Trophoblast cell (in vitro differentiated cells and primary cell): ENCODE measurements at regions not wholly inside any gene's neighbourhood (a gene's known extent, or its start where the extent isn't known, plus 50 kb on each side); places are given as distances from the start of the nearest gene placed in this dataset.
"Not testable (repeated sequence)": the region's sequence is repeated elsewhere in the genome, so short reads cannot be mapped to it uniquely, and the experiment has no call there.

Experiments used
- DNase-seq, 2 donors: peaks; one replicate each; pipeline ENCODE4 v3.0.0-alpha.2; 2016
- H2AFZ ChIP-seq: 2 replicates; pipeline ENCODE4 v1.6.1; 2013; ENCODE audit warnings: low read length, moderate library complexity, mild to moderate bottlenecking; ENCODE audit not compliant: insufficient read depth, poor library complexity
- H2AK5ac ChIP-seq: 2 replicates; pipeline ENCODE4 v1.6.1; 2013; ENCODE audit warnings: mild to moderate bottlenecking, low read length
- H2BK120ac ChIP-seq: 2 replicates; pipeline ENCODE4 v1.6.1; 2013; ENCODE audit warnings: low read length, mild to moderate bottlenecking, moderate library complexity; ENCODE audit not compliant: insufficient read depth, poor library complexity
- H2BK12ac ChIP-seq: 2 replicates; pipeline ENCODE4 v1.6.1; 2013; ENCODE audit warnings: mild to moderate bottlenecking, low read length, moderate library complexity
- H2BK5ac ChIP-seq: 2 replicates; pipeline ENCODE4 v1.6.1; 2013; ENCODE audit warnings: low read length, low read depth, moderate library complexity, mild to moderate bottlenecking; ENCODE audit not compliant: poor library complexity
- H3K14ac ChIP-seq: 2 replicates; pipeline ENCODE4 v1.6.1; 2013; ENCODE audit warnings: mild to moderate bottlenecking, low read length
- H3K18ac ChIP-seq: 2 replicates; pipeline ENCODE4 v1.6.1; 2013; ENCODE audit warnings: mild to moderate bottlenecking, low read length
- H3K23ac ChIP-seq: 2 replicates; pipeline ENCODE4 v1.6.1; 2013; ENCODE audit warnings: low read length
- H3K27ac ChIP-seq: 2 replicates; pipeline ENCODE4 v1.5.1; 2013; ENCODE audit warnings: low read depth, mild to moderate bottlenecking, inconsistent platforms, low read length, moderate library complexity
- H3K27me3 ChIP-seq: 2 replicates; pipeline ENCODE4 v1.6.1; 2013; ENCODE audit warnings: inconsistent platforms, mild to moderate bottlenecking, low read length, moderate library complexity; ENCODE audit not compliant: insufficient read depth
- H3K36me3 ChIP-seq, 2 experiments: 1 replicate in 1 of 2; 2 replicates in 1 of 2; pipeline ENCODE4 v1.6.1; 2013; ENCODE audit warnings: low read length in 2 of 2, mild to moderate bottlenecking in 2 of 2, moderate library complexity in 1 of 2; ENCODE audit not compliant: insufficient read depth in 2 of 2, control insufficient read depth in 1 of 2
- H3K4ac ChIP-seq: 2 replicates; pipeline ENCODE4 v1.6.1; 2013; ENCODE audit warnings: low read depth, mild to moderate bottlenecking, low read length, moderate library complexity
- H3K4me1 ChIP-seq, 2 experiments: 1 replicate in 1 of 2; 2 replicates in 1 of 2; pipeline ENCODE4 v1.6.1; 2013; ENCODE audit warnings: low read length in 2 of 2, mild to moderate bottlenecking in 2 of 2, moderate library complexity in 1 of 2; ENCODE audit not compliant: insufficient read depth in 2 of 2, control insufficient read depth in 1 of 2
- H3K4me2 ChIP-seq: 2 replicates; pipeline ENCODE4 v1.6.1; 2013; ENCODE audit warnings: inconsistent platforms, mild to moderate bottlenecking, low read length, moderate library complexity
- H3K4me3 ChIP-seq: 2 replicates; pipeline ENCODE4 v1.5.1; 2013; ENCODE audit warnings: mild to moderate bottlenecking, low read depth, low read length, inconsistent platforms
- H3K79me1 ChIP-seq: one replicate; pipeline ENCODE4 v1.6.1; 2013; ENCODE audit warnings: low read length
- H3K79me2 ChIP-seq: 2 replicates; pipeline ENCODE4 v1.6.1; 2013; ENCODE audit warnings: low read length, mild to moderate bottlenecking; ENCODE audit not compliant: control insufficient read depth, insufficient read depth, poor library complexity
- H3K9ac ChIP-seq: 2 replicates; pipeline ENCODE4 v1.6.1; 2013; ENCODE audit warnings: mild to moderate bottlenecking, low read length
- H3K9me3 ChIP-seq: 2 replicates; pipeline ENCODE4 v1.6.1; 2013; ENCODE audit warnings: low read depth, mild to moderate bottlenecking, control low read depth, inconsistent platforms, low read length; ENCODE audit not compliant: insufficient read depth
- H4K12ac ChIP-seq: 2 replicates; pipeline ENCODE4 v1.6.1; 2013; ENCODE audit warnings: low read depth, mild to moderate bottlenecking, low read length, moderate library complexity
- H4K8ac ChIP-seq: 2 replicates; pipeline ENCODE4 v1.6.1; 2013; ENCODE audit warnings: low read depth, mild to moderate bottlenecking, low read length, moderate library complexity
- H4K91ac ChIP-seq: one replicate; pipeline ENCODE4 v1.6.1; 2013; ENCODE audit warnings: low read depth, mild to moderate bottlenecking, low read length, moderate library complexity
- whole genome bisulfite sequencing: extraction: QIAGEN DNeasy Blood & Tissue Kit; methylation state at CpG from one replicate; pipeline ENCODE4 v1.1.7; 2013; ENCODE audit warnings: missing lambda C conversion rate; ENCODE audit not compliant: insufficient read length, insufficient coverage; ENCODE audit errors: extremely low coverage; 5-methylcytosine and 5-hydroxymethylcytosine counted together

DNA sequence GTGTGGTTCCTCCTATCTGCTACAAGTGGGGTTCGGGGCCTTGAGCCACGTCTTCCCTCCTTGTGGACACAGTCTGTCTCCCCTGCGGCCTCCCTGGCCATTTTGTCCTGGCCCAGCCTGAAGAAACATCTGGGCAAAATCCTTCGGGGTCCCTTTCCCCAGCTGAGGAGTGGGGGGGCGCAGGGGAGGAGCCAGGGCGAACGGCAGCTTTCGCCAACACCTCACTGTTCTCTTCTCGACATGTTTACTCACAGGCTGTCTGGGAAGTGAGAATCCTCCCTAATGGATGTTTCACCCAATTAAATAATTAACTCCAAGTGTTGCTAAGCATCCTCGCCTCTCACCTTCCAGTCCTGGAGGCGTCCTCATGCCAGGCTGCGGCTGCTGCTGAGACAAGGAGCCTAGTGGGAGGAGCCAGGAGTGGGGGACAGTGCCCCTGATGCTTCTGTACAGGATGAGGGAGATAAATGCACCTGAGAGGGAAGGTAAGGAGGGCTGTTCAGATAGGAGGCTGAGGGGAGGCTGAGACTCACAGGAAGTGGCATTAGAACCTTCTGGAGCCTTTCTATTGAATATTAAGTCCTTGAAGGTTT is 72.4 kb upstream of the PLGLB1 start:
- not testable (repeated sequence) for H4K91ac ChIP-seq
- WGBS, result no CpG with 5 or more reads among the region's 12 CpGs

DNA sequence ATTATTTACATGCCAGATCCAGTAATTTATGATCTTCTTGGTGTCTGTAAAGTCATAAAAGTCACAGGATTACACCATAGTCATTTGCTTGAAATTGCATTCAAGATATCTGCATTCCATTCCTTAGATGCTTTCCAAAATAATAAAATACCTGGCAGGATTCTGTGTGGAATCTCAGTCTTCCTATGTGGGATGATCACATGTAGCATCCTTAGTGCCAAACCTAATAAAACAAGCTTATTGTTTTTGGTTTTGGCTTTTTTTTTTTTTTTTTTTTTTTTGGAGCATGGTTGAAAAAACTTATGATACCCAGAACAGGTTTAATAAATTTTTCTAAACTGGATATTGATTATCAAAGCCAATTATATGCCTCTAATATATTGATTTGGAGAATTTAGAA is 74.2 kb upstream of the PLGLB1 start:
- not testable (repeated sequence) for H3K4ac ChIP-seq, H3K9ac ChIP-seq, H2BK5ac ChIP-seq, H3K79me2 ChIP-seq, H3K9me3 ChIP-seq, H3K23ac ChIP-seq, H4K8ac ChIP-seq, H2BK12ac ChIP-seq, H2BK120ac ChIP-seq, H3K14ac ChIP-seq, H4K91ac ChIP-seq, H3K18ac ChIP-seq, H3K27me3 ChIP-seq, H3K36me3 ChIP-seq, H3K4me2 ChIP-seq, H3K4me1 ChIP-seq, H3K27ac ChIP-seq, H4K12ac ChIP-seq, H2AFZ ChIP-seq, H2AK5ac ChIP-seq, H3K4me3 ChIP-seq, H3K79me1 ChIP-seq
- DNase-seq, result peak in 1 of 2 donors; percentile 31

More for the DNA sequence above, 72.4 kb upstream of the PLGLB1 start:
- not testable (repeated sequence) for H3K9me3 ChIP-seq, H3K23ac ChIP-seq, H2BK5ac ChIP-seq, H3K4me3 ChIP-seq, DNase-seq, H2BK12ac ChIP-seq, H3K79me1 ChIP-seq, H2AFZ ChIP-seq, H4K12ac ChIP-seq, H3K9ac ChIP-seq, H3K36me3 ChIP-seq, H3K18ac ChIP-seq, H4K8ac ChIP-seq, H2AK5ac ChIP-seq, H3K4me1 ChIP-seq, H3K27ac ChIP-seq, H3K14ac ChIP-seq, H3K4ac ChIP-seq, H3K79me2 ChIP-seq, H3K4me2 ChIP-seq, H2BK120ac ChIP-seq, H3K27me3 ChIP-seq

DNA sequence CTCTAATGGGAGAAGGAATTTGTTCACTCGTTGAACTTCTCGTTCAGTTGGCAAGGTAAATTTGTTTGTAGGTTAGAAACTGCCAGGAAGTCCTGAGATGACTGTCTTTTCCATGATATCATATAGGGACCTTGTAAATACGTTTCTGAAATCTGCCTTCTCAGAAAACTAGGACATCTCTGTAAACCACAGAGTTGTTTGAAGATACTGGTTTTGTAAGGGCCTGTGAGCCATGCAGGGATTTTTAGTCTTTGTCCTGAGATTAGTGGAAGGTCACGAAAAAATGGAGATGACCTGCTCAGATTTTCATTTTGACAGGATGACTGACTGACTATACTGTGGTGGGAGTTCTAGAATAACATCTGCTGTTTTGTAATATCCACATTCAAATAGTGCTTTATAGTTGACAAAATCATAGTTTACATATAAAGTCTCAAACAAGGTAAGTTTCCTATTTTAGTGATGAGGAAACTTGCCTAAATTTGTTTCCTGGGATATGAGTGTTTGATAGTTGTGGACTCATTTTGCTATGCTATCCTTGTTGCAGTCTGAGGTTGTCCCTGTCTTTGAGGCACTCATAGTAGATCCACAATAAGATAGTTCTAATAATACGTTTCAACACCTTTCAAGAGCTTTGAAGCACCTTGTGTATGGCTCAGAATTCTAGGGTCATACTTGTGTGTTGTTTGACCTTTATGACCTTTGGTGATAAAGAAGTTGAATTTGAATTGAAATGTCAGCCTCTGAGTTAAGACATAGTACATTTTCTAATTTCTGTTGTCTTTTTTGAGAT is 107.3 kb upstream of the PLGLB1 start:
- H3K9ac ChIP-seq, H2BK5ac ChIP-seq, H3K4me1 ChIP-seq, H4K12ac ChIP-seq, H2AK5ac ChIP-seq, H3K4me2 ChIP-seq, H4K8ac ChIP-seq, H2BK12ac ChIP-seq, H3K27ac ChIP-seq, H3K79me1 ChIP-seq, H3K36me3 ChIP-seq, H4K91ac ChIP-seq, DNase-seq, H2BK120ac ChIP-seq, H2AFZ ChIP-seq, H3K14ac ChIP-seq, H3K18ac ChIP-seq, H3K4ac ChIP-seq, H3K23ac ChIP-seq, H3K4me3 ChIP-seq, H3K79me2 ChIP-seq, H3K9me3 ChIP-seq, H3K27me3 ChIP-seq: not testable (repeated sequence)
- no CpG with 5 or more reads among the region's 5 CpGs for WGBS

DNA sequence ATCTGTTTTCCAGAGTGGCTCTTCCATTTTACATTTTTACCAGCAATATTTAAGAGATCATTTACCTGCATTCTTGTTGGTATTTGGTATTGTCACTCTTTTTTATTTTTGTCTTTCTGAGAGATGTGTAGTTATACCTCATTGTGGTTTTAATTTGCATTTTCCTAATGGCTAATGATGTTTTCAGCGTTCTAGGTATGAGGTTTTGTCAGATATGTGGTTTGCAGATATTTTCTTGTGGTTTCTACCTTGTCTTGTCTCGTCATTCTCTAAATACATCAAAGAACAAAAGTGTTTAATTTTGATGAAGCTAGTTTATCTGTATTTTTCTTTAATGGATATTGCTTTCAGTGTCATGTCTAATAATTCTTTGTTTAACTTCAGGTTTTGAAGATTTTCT is 110.9 kb upstream of the PLGLB1 start:
- not testable (repeated sequence) for H4K8ac ChIP-seq, H3K4me2 ChIP-seq, H2AK5ac ChIP-seq, H2AFZ ChIP-seq, H2BK120ac ChIP-seq, H3K14ac ChIP-seq, H3K4me1 ChIP-seq, H3K9me3 ChIP-seq, H3K4me3 ChIP-seq, H3K27me3 ChIP-seq, H3K79me1 ChIP-seq, H2BK12ac ChIP-seq, H3K9ac ChIP-seq, DNase-seq, H4K12ac ChIP-seq, H3K23ac ChIP-seq, H3K4ac ChIP-seq, H4K91ac ChIP-seq, H3K79me2 ChIP-seq, H3K36me3 ChIP-seq, H3K27ac ChIP-seq, H3K18ac ChIP-seq, H2BK5ac ChIP-seq
- no CpG with 5 or more reads among the region's 2 CpGs for WGBS
